ENCODE measurements at regions not wholly inside any gene's neighbourhood (a gene's known extent, or its start where the extent isn't known, plus 50 kb on each side); places are given as distances from the start of the nearest gene placed in this dataset.

DNA sequence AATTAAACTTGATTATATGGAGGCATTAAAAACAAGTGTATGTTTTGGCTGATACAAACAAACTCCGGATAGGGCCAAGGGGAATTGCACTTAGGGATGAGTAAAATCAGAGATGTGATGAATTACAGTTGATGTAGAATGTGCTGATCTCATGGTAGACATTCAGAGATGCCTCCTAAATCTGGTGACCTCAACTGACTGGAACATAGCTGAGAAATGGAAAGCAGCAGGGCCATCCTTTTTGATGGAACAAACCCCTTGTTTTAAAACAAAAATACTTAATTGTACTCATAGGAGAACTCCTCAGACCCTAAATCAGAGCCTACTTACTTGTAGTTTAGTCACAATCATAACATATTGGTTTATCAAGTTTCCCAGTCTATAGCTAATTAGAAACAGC, 122.8 kb downstream of the C12orf75 start:
- in situ Hi-C loops (cut with MboI; ENCODE audit: low pct_unique_long_range_greater_than_20kb, low sequenced_read_pairs, unreplicated experiment), result no loop called here
- TF ChIP-seq CTCF (IDR thresholded peaks at IDR 0.05; ENCODE audit: extremely low read depth, insufficient read depth, missing control alignments), result no peak
- DNase-seq (ENCODE audit: low spot score), result no peak

DNA sequence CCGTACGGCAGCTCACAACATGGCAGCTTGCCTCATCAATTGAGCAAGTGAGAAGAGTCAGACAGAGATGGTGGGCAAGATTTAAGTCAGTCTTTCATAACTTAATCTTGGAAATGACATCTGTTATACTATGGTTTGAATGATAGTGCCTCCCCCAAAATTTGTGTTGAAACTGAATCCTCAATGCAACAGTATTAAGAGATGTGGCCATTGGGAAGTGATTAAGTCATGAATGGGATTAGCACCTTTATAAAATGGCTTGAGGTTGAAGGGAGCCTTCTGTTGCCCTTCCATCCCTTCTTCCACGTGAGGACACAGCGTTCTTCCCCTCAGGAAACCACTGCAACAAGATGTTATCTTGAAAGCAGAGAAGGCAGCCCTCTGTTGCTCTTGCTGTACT, 124.2 kb downstream of the C12orf75 start:
- no peak for TF ChIP-seq CTCF (IDR thresholded peaks at IDR 0.05; ENCODE audit: extremely low read depth, insufficient read depth, missing control alignments)
- in situ Hi-C loops (cut with MboI; ENCODE audit: low pct_unique_long_range_greater_than_20kb, low sequenced_read_pairs, unreplicated experiment), result no loop called here
- DNase-seq (ENCODE audit: low spot score), result no peak

DNA sequence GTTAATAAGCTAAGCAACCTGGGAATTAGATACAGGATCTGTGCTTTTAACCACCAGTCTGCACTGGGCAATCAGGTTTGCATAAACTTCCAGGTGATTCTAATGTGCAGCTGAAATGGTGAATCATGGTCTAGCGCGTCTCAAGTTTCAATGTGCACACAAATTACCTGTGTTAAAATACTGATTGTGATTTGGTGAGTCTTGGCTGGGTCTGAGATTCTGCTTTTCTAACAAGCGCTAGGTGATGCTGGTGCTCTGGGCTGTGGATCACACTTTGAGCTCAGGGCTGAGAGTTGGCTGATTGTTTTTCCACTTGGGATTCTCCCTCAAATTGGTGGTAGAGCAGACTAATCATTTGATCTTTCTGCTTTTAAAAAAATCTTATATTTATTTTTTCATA, 124.8 kb downstream of the C12orf75 start:
- DNase-seq (ENCODE audit: low spot score), result no peak
- in situ Hi-C loops (cut with MboI; ENCODE audit: low pct_unique_long_range_greater_than_20kb, low sequenced_read_pairs, unreplicated experiment), result no loop called here

GRCh38 chr12:105457026-105457425, 126.5 kb downstream of the C12orf75 start:
- in situ Hi-C loops (cut with MboI; ENCODE audit: low pct_unique_long_range_greater_than_20kb, low sequenced_read_pairs, unreplicated experiment), result no loop called here
- no peak for DNase-seq (ENCODE audit: low spot score)
- no peak for TF ChIP-seq CTCF (IDR thresholded peaks at IDR 0.05; ENCODE audit: extremely low read depth, insufficient read depth, missing control alignments)

More for the DNA sequence above, 124.8 kb downstream of the C12orf75 start:
- no peak for TF ChIP-seq CTCF (IDR thresholded peaks at IDR 0.05; ENCODE audit: extremely low read depth, insufficient read depth, missing control alignments)

DNA sequence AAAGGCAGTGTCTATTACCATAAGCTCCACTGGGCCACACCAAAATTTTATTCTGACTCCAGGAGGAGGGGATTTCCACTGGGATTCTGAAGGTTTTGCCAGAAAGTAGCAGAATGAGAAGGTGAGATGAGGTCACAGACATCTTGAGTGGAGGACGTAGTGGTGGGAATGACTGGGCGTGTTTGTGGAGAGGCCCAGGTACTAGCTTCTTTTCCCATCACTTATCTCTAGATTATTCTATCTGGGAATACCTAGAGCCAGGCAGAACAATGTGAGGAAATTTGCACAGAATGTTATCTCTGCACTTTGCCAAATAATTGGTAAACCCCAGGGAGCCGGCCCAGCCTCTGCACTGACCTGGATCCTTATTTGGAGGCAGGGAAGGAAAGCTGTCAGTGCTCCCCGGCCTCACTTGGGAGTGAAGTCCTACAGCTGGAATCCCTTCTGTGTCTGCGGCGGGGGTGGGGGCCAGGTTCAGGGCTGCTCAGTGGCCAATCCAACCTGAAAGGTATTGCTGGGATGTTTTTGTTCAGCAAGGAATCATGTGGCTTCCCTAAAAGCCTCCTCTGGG, 129.4 kb downstream of the C12orf75 start:
- TF ChIP-seq CTCF (IDR thresholded peaks at IDR 0.05; ENCODE audit: extremely low read depth, insufficient read depth, missing control alignments), result no peak
- DNase-seq (ENCODE audit: low spot score), result no peak
- in situ Hi-C loops (cut with MboI; ENCODE audit: low pct_unique_long_range_greater_than_20kb, low sequenced_read_pairs, unreplicated experiment), result no loop called here

- no peak for DNase-seq (ENCODE audit: low spot score)
- no peak for TF ChIP-seq CTCF (IDR thresholded peaks at IDR 0.05; ENCODE audit: extremely low read depth, insufficient read depth, missing control alignments)
- in situ Hi-C loops (cut with MboI; ENCODE audit: low pct_unique_long_range_greater_than_20kb, low sequenced_read_pairs, unreplicated experiment), result no loop called here
Observed at GRCh38 chr12:105461271-105461943, 130.9 kb downstream of the C12orf75 start.

All from GM13977 (cell line).